GM18502 (cell line): ENCODE measurements at regions not wholly inside any gene's neighbourhood (a gene's known extent, or its start where the extent isn't known, plus 50 kb on each side); places are given as distances from the start of the nearest gene placed in this dataset.

Source experiments
- ATAC-seq: cut with Tn5 transposase; IDR thresholded peaks from one replicate; pipeline ENCODE4 v1.9.1; 2021; ENCODE audit warnings: mild to moderate bottlenecking; ENCODE audit not compliant: unreplicated experiment, poor library complexity

DNA sequence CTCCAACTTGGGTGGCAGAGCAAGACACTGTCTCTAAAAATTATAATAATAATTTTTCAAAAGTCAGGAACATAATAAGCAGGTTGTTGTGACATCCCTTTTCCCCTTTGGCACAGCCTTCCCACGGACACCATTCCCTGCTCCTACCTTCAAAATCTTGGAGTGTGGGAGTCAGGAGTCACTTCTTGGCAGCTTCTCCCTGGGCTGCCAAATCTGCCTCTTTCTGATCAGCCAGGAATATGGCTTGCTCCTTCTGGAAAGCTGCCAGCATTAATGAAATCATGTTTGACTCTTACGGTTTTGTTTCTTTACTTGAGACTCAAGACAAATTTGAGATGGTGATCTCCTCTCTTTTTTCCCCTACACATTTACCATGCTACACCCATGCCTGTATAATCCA lies 391.4 kb upstream of the SYT1 start:
- no peak for ATAC-seq

GRCh38 chr12:78473561-78473960 lies 391.0 kb upstream of the SYT1 start:
- no peak for ATAC-seq

GRCh38 chr12:78483767-78484315 lies 380.7 kb upstream of the SYT1 start:
- no peak for ATAC-seq

DNA sequence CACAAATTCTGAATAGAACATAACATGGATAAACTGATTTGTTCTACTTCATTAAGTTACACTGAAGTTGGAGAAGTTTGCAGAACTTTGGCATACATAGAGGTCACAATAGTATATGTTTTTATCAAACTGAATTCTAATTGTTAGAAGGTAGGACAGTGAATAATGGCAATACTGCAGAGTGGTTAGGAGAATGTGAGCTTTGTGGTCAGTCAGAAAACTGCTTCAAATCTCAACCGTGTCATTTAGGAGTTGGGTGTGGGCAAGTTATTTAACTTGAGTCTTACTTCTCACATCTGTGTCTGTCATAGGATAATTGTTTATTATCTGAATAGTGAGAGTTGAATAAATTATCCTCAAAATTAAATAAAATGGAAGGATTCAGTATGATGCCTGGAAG lies 374.6 kb upstream of the SYT1 start:
- no peak for ATAC-seq

- no peak for ATAC-seq
Measured at GRCh38 chr12:78490861-78491260, 373.7 kb upstream of the SYT1 start.

DNA sequence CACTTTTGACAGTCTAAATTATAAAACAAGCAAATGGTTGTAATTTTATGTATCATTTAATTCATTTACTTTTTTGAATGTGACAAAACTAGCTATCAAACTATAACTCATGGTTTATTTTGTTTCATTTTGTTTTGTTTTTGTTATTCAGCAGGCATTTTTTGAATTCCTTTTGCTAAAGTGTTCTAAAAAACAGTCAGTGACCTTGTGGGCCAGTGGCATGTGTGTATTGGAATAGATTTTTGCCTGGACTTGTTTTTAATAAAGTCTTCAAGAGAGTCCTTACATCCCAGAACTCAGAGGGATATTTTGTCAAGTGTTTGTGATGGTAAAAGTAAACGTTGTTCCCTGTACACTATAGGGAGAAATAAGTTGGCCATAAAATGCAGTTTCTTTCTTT lies 369.7 kb upstream of the SYT1 start:
- ATAC-seq = no peak

GRCh38 chr12:78501825-78502224 lies 362.7 kb upstream of the SYT1 start:
- ATAC-seq = no peak

GRCh38 chr12:78519422-78519821 lies 345.2 kb upstream of the SYT1 start:
- ATAC-seq = no peak

GRCh38 chr12:78530100-78530765 lies 334.3 kb upstream of the SYT1 start:
- no peak for ATAC-seq

DNA sequence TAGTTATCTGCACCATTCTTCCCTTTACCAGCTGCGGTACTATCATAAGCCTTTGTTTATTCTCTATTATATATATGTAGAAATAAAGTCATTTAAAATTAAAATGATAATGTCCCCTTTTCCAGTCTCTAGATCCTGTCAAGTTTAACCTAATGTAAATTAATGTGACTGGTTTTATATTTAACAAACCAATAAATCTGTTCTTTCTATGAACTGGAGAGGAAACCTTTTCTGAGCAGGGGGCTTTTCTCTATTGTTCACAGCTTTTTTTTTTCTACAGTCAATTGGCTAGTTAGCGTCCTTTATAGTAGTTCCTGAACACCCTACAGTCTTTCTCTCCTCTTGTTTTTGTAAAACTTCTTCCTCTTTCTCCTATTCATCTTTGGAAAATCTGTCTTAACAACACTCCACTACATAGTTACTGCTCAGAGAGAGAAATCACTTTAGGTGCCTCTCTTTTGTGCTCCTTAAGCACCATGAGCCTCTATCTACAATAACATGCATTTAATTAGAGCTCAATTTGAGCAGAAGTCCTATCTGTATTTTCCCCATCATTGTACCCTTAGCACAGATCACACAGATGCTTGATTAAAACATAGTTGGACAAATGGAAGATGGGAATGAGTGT lies 332.6 kb upstream of the SYT1 start:
- ATAC-seq = no peak

DNA sequence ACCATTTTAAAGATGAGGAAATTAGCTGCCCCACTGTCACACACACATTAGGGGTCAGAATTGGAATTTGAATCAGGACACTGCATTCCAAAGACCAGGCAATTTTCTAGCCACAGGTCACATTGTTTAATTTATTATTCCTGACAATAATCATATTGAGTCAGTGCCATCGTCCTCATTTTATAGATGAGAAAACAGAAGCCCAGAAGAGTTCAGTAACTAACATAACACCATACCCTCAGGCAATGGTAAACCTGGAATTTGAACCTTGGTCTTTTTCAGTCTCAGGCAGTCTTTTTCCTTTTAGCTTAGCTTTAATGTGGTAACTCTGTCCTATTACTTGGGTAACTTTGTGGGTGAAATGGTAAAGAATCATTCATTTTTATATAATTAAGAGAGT lies 330.3 kb upstream of the SYT1 start:
- no peak for ATAC-seq

DNA sequence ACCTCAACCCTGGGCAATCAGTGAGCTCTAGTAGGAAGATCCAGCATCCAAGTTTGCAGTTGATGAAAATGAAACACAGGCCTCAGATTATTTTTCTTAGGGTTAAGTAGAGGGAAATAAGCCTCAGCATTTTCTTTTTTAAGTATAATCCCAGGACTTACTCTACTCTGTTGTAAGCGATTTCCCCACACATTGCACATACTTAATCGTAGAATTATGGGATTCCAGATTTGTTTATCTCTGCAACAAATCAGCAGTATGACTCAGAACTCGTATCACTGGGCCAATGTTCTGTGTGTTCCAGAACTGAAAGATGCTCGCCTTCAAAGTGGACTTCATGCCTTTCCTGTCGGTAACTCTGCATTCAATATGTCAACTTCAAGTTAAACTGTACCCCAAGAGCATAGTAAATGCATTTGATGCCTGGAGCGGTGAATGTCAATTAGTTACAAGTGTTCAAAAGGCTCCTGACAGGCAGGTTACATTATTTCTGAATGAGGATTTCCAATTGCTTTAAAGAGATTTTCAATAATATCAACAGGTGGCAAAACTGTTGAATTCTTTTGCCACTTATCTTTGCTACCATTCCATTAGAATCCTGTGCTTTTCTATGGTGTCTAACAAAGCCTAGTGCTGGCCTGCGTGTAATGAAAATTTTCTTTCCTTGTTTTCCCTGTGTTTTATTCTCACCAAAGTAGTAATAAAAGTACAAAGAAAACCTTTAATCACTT lies 323.8 kb upstream of the SYT1 start:
- ATAC-seq = no peak

GRCh38 chr12:78550831-78551230 lies 313.7 kb upstream of the SYT1 start:
- ATAC-seq = no peak

GRCh38 chr12:78555802-78556201 lies 308.8 kb upstream of the SYT1 start:
- no peak for ATAC-seq

DNA sequence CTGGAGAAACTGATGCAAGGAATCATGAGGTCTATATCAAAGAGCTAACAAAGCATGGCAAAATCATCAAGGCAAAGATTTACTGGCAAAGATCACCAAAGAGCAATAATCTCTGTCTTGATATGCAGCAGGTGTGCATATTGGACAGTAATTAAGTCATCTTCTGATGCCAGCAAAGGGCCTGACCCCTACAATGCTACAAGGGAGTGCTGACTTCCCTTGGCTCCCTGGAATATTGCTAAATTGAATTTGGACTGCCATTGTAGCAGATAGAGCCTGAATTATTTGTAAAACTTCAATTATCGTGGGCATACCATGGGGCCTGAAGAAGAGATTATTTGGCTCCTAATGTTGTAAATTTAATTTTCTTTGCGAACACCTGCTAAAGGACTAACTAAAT lies 307.9 kb upstream of the SYT1 start:
- ATAC-seq = no peak

DNA sequence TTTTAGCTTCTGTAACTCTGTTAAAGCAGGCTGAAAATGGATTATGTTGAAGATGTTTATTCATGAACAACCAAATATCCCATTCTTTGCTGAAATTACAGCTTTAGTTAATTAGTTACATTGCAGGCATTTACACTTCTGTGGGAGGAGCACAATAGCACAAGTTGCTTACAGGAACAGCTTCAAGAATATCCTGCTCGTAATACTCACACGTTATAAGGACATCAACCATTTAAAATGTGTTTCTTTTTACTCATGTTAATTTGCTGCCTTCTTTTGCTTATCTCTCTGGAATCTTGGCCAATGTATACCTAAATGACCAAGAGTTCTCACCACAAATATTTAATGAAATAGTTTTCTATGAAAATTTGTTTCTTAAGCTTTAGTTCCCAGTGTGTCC lies 305.2 kb upstream of the SYT1 start:
- ATAC-seq = no peak

- no peak for ATAC-seq
Measured at GRCh38 chr12:78559886-78560285, 304.7 kb upstream of the SYT1 start.

GRCh38 chr12:78560633-78561032 lies 303.9 kb upstream of the SYT1 start:
- no peak for ATAC-seq

- peak; percentile 49 for ATAC-seq
Measured at GRCh38 chr12:78562368-78563205, 302.0 kb upstream of the SYT1 start.

GRCh38 chr12:78563826-78564225 lies 300.7 kb upstream of the SYT1 start:
- ATAC-seq = no peak

- ATAC-seq = no peak
Measured at GRCh38 chr12:78566456-78566855, 298.1 kb upstream of the SYT1 start.
